ENCODE measurements at regions not wholly inside any gene's neighbourhood (a gene's known extent, or its start where the extent isn't known, plus 50 kb on each side); places are given as distances from the start of the nearest gene placed in this dataset.

GRCh38 chr2:236974752-236975151 is 110.9 kb upstream of the COPS8 start:
- DNase-seq (ENCODE audit: low read depth) = no peak

GRCh38 chr2:236975766-236976165 is 109.9 kb upstream of the COPS8 start:
- DNase-seq (ENCODE audit: low read depth) = no peak

- no peak for DNase-seq (ENCODE audit: low read depth)
These were observed 109.2 kb upstream of the COPS8 start for GRCh38 chr2:236976266-236977062.

GRCh38 chr2:236977063-236977851 is 108.4 kb upstream of the COPS8 start:
- no peak for DNase-seq (ENCODE audit: low read depth)

- no peak for DNase-seq (ENCODE audit: low read depth)
These were observed 107.8 kb upstream of the COPS8 start for GRCh38 chr2:236977852-236978398.

- DNase-seq (ENCODE audit: low read depth) = no peak
These were observed 106.0 kb upstream of the COPS8 start for GRCh38 chr2:236979664-236980063.

- no peak for DNase-seq (ENCODE audit: low read depth)
These were observed 104.7 kb upstream of the COPS8 start for GRCh38 chr2:236980961-236981360.

GRCh38 chr2:236981701-236982485 is 103.8 kb upstream of the COPS8 start:
- DNase-seq (ENCODE audit: low read depth) = no peak

- DNase-seq (ENCODE audit: low read depth) = no peak
These were observed 102.8 kb upstream of the COPS8 start for GRCh38 chr2:236982693-236983455.

GRCh38 chr2:236984046-236984445 is 101.6 kb upstream of the COPS8 start:
- no peak for DNase-seq (ENCODE audit: low read depth)

GRCh38 chr2:236985761-236986339 is 99.8 kb upstream of the COPS8 start:
- DNase-seq (ENCODE audit: low read depth) = no peak

- DNase-seq (ENCODE audit: low read depth) = no peak
These were observed 99.0 kb upstream of the COPS8 start for GRCh38 chr2:236986524-236987330.

- DNase-seq (ENCODE audit: low read depth) = no peak
These were observed 97.5 kb upstream of the COPS8 start for GRCh38 chr2:236988216-236988615.

- no peak for DNase-seq (ENCODE audit: low read depth)
These were observed 96.7 kb upstream of the COPS8 start for GRCh38 chr2:236988690-236989624.

- DNase-seq (ENCODE audit: low read depth) = no peak
These were observed 95.1 kb upstream of the COPS8 start for GRCh38 chr2:236990552-236990951.

- no peak for DNase-seq (ENCODE audit: low read depth)
These were observed 93.8 kb upstream of the COPS8 start for GRCh38 chr2:236991874-236992273.

GRCh38 chr2:236993286-236993685 is 92.4 kb upstream of the COPS8 start:
- DNase-seq (ENCODE audit: low read depth) = no peak

GRCh38 chr2:236994361-236994760 is 91.3 kb upstream of the COPS8 start:
- DNase-seq (ENCODE audit: low read depth) = no peak

- no peak for DNase-seq (ENCODE audit: low read depth)
These were observed 88.5 kb upstream of the COPS8 start for GRCh38 chr2:236997069-236997715.

Data from stimulated activated CD8-positive, alpha-beta memory T cell treated with anti-CD3 and anti-CD28 coated beads, Interleukin-4, amount 100 ng/mL, for 24 hours (primary cell).